ENCODE measurements at regions not wholly inside any gene's neighbourhood (a gene's known extent, or its start where the extent isn't known, plus 50 kb on each side); places are given as distances from the start of the nearest gene placed in this dataset.

DNA sequence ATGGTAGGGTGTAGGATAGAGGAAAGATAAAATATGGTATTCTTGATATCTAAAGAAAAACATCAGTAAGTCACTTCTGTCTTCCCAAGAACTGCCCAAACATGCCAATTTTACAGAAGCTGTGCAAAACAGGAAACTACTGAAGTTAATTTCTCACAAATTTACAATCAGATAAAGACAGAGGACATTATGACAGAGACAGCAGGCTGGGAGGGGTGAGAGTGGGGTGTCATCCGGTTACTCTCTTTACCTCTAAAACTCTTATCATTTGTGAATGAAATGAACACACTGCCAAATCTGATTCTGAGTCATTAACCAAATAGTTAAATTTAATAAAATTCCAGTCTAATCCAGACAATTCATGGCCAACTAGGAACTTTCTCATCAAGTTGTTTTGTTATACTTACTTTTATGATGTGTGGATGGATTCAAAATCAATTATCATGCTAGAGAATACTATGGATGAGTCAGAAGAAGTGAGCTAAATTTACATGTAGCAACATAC is 323.2 kb upstream of the MEX3C start:
- H3K4ac ChIP-seq (replicated peaks; ENCODE audit: insufficient read length, low read depth, low read length): no peak overlapping the region
- no peaks in the 10 kb centered on the region for H3K23me2 ChIP-seq (ENCODE audit: low read depth, low read length)
- no peak overlapping the region for H3K4me2 ChIP-seq (ENCODE audit: insufficient read depth in 1 of 2, low read depth in 2 of 2, low read length in 2 of 2)
- H3K14ac ChIP-seq (ENCODE audit: insufficient read length): no peak overlapping the region
- no peak overlapping the region for H2AK5ac ChIP-seq (ENCODE audit: low read depth, low read length)
- H3K27ac ChIP-seq (ENCODE audit: low read depth, low read length): no peak overlapping the region
- H2BK20ac ChIP-seq (ENCODE audit: low read length): no peak overlapping the region
- H3K4me3 ChIP-seq (ENCODE audit: extremely low read depth in 1 of 4, insufficient read depth in 2 of 4, low read depth in 3 of 4, low read length in 4 of 4): no peak overlapping the region
- H2BK15ac ChIP-seq (ENCODE audit: low read length): no peak overlapping the region
- no peak overlapping the region for H3K9ac ChIP-seq (replicated peaks in 1 of 4; ENCODE audit: extremely low read depth in 1 of 4, low read depth in 3 of 4, low read length in 3 of 4)
- H3K18ac ChIP-seq (ENCODE audit: extremely low read depth, low read length): no peak overlapping the region
- H3K56ac ChIP-seq (replicated peaks; ENCODE audit: insufficient read length, low read depth, low read length): no peak overlapping the region
- POLR2A ChIA-PET (ENCODE audit: partially characterized antibody): no interaction called here
- no peaks in the 10 kb centered on the region for H3K79me1 ChIP-seq (ENCODE audit: low read depth, low read length)
- H3K79me2 ChIP-seq (ENCODE audit: control insufficient read depth in 1 of 2, insufficient read depth in 2 of 2, low read length in 2 of 2): no peaks in the 10 kb centered on the region
- H4K8ac ChIP-seq (ENCODE audit: extremely low read depth, insufficient read depth, low read length): no peak overlapping the region
- H4K20me1 ChIP-seq (replicated peaks in 1 of 2; ENCODE audit: control insufficient read depth in 1 of 2, insufficient read depth in 2 of 2, low read length in 2 of 2): no peaks in the 10 kb centered on the region
- H4K5ac ChIP-seq (ENCODE audit: insufficient read length, low read depth, low read length): no peak overlapping the region
- no peak overlapping the region for H2BK120ac ChIP-seq (replicated peaks; ENCODE audit: low read depth, low read length)
- CTCF ChIA-PET (ENCODE audit: partially characterized antibody): no interaction called here
- FAIRE-seq (no peak), DNase-seq (ENCODE audit: low read depth in 1 of 2, low spot score in 2 of 2) (no peak)
- no peaks in the 10 kb centered on the region for H3K9me3 ChIP-seq (ENCODE audit: insufficient read depth in 2 of 2, low read depth in 1 of 2, low read length in 1 of 2)
- no peaks in the 10 kb centered on the region for H3K36me3 ChIP-seq (ENCODE audit: control insufficient read depth in 2 of 4, insufficient read depth in 4 of 4, low read length in 3 of 4)
- peaks cover 0 to 7% (median 5%) of the 10 kb centered on the region in 4 experiments; a peak in 3 of 7 replicates for H3K4me1 ChIP-seq (replicated peaks in 1 of 4; ENCODE audit: control insufficient read depth in 3 of 4, insufficient read depth in 4 of 4, low read length in 3 of 4)
- H4K91ac ChIP-seq (replicated peaks; ENCODE audit: insufficient read length, low read length): no peak overlapping the region
- H2BK5ac ChIP-seq (ENCODE audit: low read depth, low read length): no peak overlapping the region
- TF ChIP-seq RAD21 (IDR thresholded peaks at IDR 0.05 in 1 of 2, conservative IDR thresholded peaks at IDR 0.05 in 1 of 2; ENCODE audit: low read depth in 2 of 2, low read length in 2 of 2) (no peak), TCF12 (IDR thresholded peaks at IDR 0.05; ENCODE audit: low read depth, low read length) (no peak)
- no peak overlapping the region for H3K23ac ChIP-seq (ENCODE audit: insufficient read length)
- H2BK12ac ChIP-seq (ENCODE audit: low read depth, low read length): no peak overlapping the region
- WGBS, 2 experiments (ENCODE audit: extremely low coverage in 1 of 2, insufficient coverage in 1 of 2, insufficient read length in 1 of 2, insufficient replicate concordance in 2 of 2, low coverage in 1 of 2, low lambda C conversion rate in 2 of 2, missing lambda C conversion rate in 1 of 2): 96% methylated on average over 1 of the region's 1 CpG; no CpG with 5 or more reads in 1 of the 2 experiments
- H3K27me3 ChIP-seq (replicated peaks in 1 of 4; ENCODE audit: control insufficient read depth in 3 of 4, extremely low read depth in 1 of 4, insufficient read depth in 3 of 4, low read length in 3 of 4): no peaks in the 10 kb centered on the region
- no peak overlapping the region for H2AFZ ChIP-seq (ENCODE audit: low read length)
